Activated naive CD4-positive, alpha-beta T cell treated with anti-CD3 and anti-CD28 coated beads, Interleukin-2, amount 50 U/mL, for 72 hours (primary cell): ENCODE measurements at regions not wholly inside any gene's neighbourhood (a gene's known extent, or its start where the extent isn't known, plus 50 kb on each side); places are given as distances from the start of the nearest gene placed in this dataset.
"Not testable (repeated sequence)": the region's sequence is repeated elsewhere in the genome, so short reads cannot be mapped to it uniquely, and the experiment has no call there.

Experiments
- ATAC-seq, 2 donors: fragments of 150-1000 bp; cut with Tn5 transposase; 2 replicates each; pipeline ENCODE4 v1.10.0; 2021; ENCODE audit warnings: mild to moderate bottlenecking in 2 of 2, moderate library complexity in 2 of 2
- DNase-seq, 2 donors: peaks; one replicate each; pipeline ENCODE4 v3.0.0; 2021 to 2022; ENCODE audit warnings: low spot score in 2 of 2
- H3K27ac Mint-ChIP-seq, 2 donors: one replicate each; pipeline ENCODE4 v1.8.0; 2022; ENCODE audit warnings: mild to moderate bottlenecking in 2 of 2, mixed read lengths in 2 of 2
- H3K36me3 Mint-ChIP-seq, 2 donors: one replicate each; pipeline ENCODE4 v1.8.0; 2022; ENCODE audit warnings: mixed read lengths in 2 of 2
- H3K9me3 Mint-ChIP-seq, 2 donors: one replicate each; pipeline ENCODE4 v1.8.0; 2022; ENCODE audit warnings: mixed read lengths in 2 of 2

DNA sequence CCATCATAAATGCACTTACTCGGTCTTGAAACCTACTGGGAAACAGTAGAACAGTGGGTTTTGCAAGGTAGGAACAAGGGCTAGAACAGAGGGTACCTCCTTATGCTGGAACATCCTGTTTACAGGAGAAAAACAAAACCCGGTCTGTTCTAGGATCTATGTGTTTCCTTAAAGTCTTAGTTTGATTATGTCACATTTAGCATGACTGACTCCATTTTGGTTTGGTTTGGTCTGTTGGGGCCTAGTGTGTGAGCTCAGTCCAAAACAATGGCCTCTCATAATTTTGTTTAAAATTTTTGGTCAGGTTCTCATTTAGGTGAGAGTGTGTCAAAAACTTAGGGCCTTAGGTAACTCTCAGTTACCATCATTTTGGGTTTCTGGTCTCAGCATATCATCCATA is 96.3 kb upstream of the TRIM24 start:
- Mint-ChIP-seq H3K36me3 (no peaks in the 10 kb centered on the region), H3K9me3 (no peaks in the 10 kb centered on the region), H3K27ac (no peak overlapping the region)
- ATAC-seq: no peak
- DNase-seq: no peak

DNA sequence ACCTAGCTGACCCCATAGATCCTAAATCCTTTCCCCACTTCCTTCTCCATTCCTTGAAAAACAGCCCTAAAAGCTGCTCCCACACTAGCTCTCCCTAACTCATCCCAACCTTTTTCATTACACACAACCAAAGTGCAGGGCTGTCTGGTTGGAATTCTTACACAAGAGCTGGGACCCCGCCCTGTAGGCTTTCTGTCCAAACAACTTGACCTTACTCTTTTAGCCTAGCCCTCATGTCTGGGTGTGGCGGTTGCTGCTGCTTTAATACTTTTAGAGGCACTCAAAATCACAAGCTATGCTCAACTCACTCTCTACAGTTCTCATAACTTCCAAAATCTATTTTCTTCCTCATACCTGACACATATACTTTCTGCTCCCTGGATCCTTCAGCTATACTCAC is 93.9 kb upstream of the TRIM24 start:
- not testable (repeated sequence) for ATAC-seq, DNase-seq, H3K9me3 Mint-ChIP-seq, H3K36me3 Mint-ChIP-seq, H3K27ac Mint-ChIP-seq

DNA sequence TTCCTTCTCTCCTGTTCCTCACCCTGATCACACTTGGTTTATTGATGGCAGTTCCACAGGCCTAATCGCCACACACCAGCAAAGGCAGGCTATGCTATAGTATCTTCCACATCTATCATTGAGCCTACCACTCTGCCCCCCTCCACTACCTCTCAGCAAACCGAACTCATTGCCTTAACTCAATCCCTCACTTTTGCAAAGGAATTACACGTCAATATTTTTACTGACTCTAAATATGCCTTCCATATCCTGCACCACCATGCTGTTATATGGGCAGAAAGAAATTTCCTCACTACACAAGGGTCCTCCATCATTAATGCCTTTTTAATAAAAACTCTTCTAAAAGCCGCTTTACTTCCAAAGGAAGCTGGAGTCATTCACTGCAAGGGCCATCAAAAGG is 93.4 kb upstream of the TRIM24 start:
- peaks cover 8 to 11% of the 10 kb centered on the region in 2 donors for H3K9me3 Mint-ChIP-seq
- peaks cover 13 to 14% of the 10 kb centered on the region in 2 donors for H3K36me3 Mint-ChIP-seq
- DNase-seq, H3K27ac Mint-ChIP-seq, ATAC-seq: not testable (repeated sequence)

DNA sequence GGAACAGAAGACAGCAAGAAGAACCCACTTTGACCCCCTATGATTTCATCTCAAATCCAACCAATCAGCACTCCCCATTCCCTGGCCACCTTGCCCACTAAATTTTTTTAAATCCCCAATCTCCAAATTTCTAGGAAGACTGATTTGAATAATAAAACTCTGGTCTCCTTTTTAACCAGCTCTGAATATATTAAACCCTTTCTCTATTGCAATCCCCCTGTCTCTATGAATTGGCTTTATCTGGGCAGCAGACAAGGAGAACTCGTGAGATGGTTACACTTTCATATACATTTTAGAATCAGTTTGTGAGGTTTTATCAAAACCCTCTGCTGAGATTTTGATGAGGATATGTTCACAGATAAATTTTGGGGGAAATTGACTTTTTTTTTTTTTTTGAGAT is 90.3 kb upstream of the TRIM24 start:
- DNase-seq: no peak
- Mint-ChIP-seq H3K36me3 (peaks cover 13 to 15% of the 10 kb centered on the region in 2 donors), H3K9me3 (peaks cover 8 to 11% of the 10 kb centered on the region in 2 donors), H3K27ac (no peak overlapping the region)
- no peak for ATAC-seq

DNA sequence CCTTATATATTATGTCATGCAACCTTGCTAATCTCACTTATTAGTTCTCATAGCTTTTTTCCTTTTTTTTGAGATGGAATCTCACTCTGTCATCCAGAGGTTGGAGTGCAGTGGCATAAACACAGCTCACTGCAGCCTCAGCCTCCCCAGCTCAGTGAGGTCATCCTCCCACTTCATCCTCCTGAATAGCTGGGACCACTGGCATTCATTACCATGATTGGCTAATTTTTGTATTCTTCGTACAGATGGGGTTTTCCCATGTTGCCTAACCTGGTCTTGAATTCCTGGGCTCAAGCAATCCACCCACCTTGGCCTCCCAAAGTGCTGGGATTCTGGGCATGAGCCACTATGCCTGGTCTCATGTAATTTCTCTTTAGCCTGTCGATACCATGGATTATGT is 89.1 kb upstream of the TRIM24 start:
- DNase-seq: no peak
- ATAC-seq: no peak
- Mint-ChIP-seq H3K9me3 (peaks cover 8 to 11% of the 10 kb centered on the region in 2 donors), H3K27ac (no peak overlapping the region), H3K36me3 (peaks cover 13 to 15% of the 10 kb centered on the region in 2 donors)

DNA sequence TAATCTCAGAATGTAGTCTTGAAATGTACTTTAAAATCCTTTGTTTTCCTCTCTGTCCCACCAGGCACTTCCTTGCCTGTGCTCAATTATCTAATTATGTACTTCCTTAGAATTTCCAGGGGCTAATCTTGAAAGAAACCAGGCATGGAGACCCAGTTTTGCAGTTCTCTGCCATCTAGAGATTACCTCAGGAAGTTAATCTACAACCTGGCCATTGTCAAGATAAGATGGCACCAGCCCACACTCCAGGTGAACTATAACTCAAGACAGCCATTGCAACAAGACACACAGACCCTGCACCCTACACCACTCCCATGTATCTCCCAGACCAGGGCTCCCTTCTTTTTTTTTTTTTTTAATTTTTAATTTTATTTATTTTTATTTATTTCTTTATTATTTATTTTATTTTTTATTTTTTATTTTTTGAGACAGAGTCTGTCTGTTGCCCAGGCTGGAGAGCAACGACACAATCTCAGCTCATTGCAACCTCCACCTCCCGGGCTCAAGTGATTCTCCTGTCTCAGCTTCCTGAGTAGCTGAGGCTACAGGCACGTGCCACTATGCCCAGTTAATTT is 85.9 kb upstream of the TRIM24 start:
- no peak overlapping the region for H3K27ac Mint-ChIP-seq
- ATAC-seq (no peak), DNase-seq (no peak)
- H3K9me3 Mint-ChIP-seq: peaks cover 11 to 13% of the 10 kb centered on the region in 2 donors
- peaks cover 13 to 15% of the 10 kb centered on the region in 2 donors for H3K36me3 Mint-ChIP-seq

DNA sequence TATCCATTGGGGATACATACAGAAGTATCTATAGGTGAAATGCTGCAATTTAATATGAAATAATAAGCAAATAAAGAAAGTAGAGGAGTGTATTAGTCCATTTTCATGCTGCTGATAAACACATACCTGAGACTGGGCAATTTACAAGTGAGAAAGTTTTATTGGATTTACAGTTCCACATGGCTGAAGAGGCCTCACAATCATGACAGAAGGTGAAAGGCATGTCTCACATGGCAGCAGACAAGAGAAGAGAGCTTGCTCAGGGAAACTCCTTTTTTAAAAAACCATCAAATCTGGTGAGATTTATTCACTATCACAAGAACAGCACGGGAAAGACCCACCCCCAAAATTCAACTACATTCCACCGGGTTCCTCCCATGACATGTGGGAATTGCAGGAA is 82.8 kb upstream of the TRIM24 start:
- Mint-ChIP-seq H3K27ac (no peak overlapping the region), H3K36me3 (no peaks in the 10 kb centered on the region), H3K9me3 (peaks cover 0 to 5% of the 10 kb centered on the region in 2 donors)
- no peak for DNase-seq
- no peak for ATAC-seq

DNA sequence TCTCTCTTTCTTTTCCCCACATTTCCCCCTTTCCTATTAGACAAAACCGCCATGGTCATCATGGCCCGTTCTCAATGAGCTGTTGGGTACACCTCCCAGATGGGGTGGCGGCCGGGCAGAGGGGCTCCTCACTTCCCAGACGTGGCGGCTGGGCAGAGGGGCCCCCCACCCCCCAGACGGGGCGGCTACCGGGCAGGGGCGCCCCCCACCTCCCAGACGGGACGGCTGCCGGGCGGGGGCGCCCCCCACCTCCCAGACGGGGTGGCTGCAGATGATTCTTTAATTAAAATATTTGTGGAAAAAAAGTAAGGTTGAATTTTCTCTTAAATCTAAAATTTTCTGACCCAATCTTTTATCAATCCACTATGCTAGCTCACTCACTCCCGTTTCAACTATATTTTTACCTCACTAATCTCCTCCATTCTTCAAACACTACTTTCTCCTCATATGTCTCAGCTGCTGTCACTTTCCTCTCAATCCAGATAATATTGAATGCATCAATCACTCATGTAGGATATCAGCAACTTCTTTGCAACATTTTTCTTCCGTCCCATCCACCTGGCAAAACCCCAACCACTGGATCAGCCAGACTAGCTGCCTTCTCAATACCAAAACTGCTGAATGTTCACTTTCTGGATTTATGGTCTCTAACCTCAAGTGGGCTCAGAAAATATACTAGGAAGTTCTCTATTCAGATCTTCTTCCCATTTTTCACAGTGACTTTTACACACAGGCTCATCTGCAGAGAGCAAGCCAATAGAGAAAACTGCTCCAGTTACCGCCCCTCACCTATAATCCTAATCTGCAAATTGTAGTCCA is 81.1 kb upstream of the TRIM24 start:
- ATAC-seq: no peak
- Mint-ChIP-seq H3K9me3 (peaks cover 0 to 5% of the 10 kb centered on the region in 2 donors), H3K27ac (no peak overlapping the region), H3K36me3 (no peaks in the 10 kb centered on the region)
- no peak for DNase-seq

DNA sequence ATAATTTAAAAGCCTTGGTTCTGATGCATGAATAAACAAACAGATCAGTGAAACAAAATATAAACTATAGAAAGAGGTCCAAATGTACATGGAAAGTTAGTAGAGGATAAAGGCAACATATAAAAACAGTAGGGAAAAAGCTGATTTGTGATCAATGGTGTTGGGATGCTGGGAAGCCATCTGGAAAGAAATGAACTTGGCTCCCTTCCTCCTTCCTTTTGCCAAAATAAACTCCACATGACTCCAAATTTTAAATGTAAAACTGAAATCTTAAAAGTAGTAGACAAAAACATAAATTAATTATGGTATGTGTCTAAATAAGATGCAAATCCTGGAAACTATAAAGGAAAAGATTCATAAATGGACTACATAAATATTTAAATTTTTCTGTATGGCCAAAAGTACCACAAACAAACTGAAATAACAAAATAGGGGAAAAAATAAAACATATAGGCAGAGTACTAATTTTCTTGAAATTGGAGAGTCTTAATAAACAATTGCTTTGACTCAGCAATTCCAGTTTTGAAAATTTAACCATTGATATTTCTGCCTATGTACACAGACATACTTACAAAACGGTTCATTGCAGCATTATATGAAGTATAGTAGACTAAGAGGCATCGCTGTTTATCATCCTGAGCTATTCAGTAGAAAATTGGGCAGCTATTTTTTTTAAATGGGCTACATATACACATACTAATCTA is 77.0 kb upstream of the TRIM24 start:
- DNase-seq: no peak
- no peak for ATAC-seq
- H3K27ac Mint-ChIP-seq: peak overlapping the region in 1 of 2 donors; percentile 11
- H3K36me3 Mint-ChIP-seq: peaks cover 0 to 4% of the 10 kb centered on the region in 2 donors
- H3K9me3 Mint-ChIP-seq: peaks cover 0 to 5% of the 10 kb centered on the region in 2 donors

DNA sequence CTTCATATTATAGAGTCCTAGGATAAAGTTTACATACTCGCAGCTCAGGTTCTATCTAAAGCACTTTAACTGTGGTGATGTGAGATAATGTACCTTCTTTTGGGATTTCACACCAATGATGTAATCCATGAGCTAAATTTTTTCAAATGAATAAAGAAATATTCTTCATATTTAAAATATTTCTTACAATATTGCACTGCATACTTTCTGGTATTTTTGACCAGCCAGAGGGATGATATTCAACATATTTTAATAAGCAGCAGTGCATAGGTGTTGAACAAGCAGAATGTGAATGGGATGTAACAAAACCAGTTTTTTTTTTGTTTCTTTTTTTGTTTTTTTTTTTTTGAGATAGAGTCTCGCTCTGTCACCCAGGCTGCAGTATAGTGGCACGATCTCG is 73.2 kb upstream of the TRIM24 start:
- Mint-ChIP-seq H3K9me3 (no peaks in the 10 kb centered on the region), H3K27ac (no peak overlapping the region), H3K36me3 (peaks cover 0 to 5% of the 10 kb centered on the region in 2 donors)
- DNase-seq: no peak
- ATAC-seq: no peak

DNA sequence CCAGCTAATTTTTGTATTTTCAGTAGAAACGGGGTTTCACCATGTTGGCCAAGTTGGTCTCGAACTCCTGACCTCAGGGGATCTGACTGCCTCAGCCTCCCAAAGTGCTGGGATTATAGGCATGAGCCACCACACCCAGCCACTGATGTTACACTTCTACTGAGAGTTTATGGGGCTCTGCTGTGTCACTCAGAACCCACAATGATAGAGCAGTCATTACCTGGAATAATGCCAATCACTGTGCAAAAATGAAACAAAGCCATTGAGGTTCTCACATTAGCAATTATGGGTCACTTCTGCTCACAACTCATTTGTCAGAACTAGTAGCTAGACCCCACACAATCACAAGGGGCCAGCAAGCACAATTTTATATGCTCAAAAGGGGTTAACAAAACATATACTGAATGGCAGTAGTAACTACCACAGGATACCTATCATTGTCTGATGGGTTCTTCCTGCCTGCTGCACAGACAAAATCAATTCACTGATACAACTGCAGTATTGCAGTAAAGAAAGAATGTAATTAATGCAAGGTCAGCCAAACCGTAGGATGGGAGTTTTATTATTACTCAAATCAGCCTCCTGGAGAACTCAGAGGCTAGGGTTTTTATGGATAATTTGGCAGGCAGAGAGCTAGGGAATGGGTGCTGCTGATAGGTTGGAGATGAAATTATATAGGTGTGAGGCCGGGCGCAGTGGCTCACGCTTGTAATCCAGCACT is 72.1 kb upstream of the TRIM24 start:
- ATAC-seq (no peak), DNase-seq (no peak)
- no peaks in the 10 kb centered on the region for H3K9me3 Mint-ChIP-seq
- H3K27ac Mint-ChIP-seq: peak overlapping the region in 1 of 2 donors; percentile 44
- H3K36me3 Mint-ChIP-seq: peaks cover 0 to 5% of the 10 kb centered on the region in 2 donors

DNA sequence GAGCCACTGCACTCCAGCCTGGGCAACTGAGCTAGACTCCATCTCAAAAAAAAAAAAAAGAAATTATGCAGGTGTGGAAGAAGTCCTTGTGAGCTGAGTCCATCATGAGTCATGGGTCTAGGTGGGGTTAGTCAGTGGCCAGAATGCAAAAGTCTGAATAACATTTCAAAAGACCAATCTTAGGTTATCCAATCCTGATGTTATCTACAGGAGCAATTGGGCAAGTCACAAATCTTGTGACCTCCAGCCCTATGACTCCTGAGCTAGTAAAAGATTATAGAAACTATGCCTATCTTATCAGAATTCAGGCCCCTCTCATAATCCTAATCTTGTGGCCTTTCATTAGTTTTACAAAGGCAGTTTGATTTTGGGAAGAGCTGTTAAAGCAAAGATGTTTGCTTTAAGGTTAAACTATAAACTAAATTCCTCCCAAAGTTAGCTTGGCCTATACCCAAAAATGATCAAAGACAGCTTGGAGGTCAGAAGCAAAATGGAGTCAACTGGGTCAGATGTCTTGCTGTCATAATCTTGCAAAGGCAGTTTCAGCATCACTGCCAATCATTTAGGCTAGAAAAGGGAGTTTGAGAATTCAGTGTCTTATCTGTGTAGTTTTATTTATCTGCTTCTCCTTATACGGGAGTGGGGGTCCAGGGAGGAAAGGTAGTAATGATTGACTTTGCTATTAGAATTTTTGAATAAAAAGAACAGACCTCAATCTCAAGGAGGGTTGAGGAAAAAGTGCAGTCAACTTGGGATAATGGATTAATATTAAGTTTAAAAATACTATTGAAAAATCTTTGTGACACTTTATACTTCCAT is 71.2 kb upstream of the TRIM24 start:
- peak in 1 of 2 donors; percentile 43 for ATAC-seq

DNA sequence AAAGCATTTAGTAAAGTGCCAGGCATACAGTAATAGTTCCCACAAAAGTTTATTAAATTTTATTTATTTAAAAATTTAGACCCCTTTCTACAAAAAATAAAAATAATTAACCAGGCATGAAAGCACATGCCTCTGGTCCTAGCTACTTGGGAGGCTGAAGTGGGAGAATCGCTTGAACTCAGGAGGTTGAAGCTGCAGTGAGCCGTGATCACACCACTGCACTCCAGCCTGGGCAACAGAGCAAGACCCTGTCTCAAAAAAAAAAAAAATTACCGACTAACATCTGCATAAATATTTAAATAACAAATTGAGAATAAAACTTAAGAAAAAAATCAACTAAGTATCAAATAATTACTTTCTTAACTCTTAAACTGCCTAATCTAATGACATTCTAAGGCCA is 64.3 kb upstream of the TRIM24 start:
- H3K27ac Mint-ChIP-seq: no peak overlapping the region
- H3K36me3 Mint-ChIP-seq: no peaks in the 10 kb centered on the region
- ATAC-seq (no peak), DNase-seq (no peak)
- H3K9me3 Mint-ChIP-seq: no peaks in the 10 kb centered on the region

More for the DNA sequence above, 71.2 kb upstream of the TRIM24 start:
- H3K9me3 Mint-ChIP-seq: no peaks in the 10 kb centered on the region
- DNase-seq: no peak
- H3K36me3 Mint-ChIP-seq: peaks cover 0 to 5% of the 10 kb centered on the region in 2 donors
- H3K27ac Mint-ChIP-seq: no peak overlapping the region

DNA sequence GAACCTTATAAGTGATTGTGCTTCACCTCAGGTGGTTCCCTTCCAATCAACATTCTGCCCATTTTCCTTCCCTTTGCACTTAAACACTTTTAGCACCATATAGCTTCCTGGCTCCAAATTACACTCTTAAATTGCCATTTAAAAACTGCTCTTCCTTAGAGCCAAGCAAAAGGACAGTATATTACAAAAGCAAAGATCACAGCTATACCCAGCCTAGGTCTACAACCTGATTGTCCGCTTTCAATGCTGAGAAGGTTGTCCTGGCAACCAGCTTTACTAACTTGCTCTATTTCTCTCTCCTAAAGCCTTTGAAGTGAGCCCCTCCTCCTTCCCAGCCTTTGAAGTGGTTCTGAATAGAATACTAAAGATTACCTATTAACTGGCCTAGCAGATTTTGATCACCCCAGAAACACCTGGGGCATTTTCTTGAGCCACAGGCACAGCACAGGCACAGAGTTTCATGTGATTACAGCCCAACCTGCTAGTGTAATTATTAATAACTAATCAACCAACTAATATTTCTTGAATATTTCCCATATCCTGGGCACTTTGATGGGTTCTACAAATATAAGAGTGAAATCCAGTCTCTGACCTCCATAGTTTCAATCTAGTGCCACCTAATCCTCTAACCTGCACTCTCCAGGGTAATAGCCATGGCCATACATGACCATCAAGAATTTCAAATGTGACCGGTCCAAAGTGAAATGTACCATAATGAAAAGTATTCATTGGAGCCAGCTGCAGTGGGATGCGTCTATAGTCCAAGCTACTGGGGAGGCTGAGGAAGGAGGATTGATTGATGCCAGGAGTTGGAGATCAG is 63.6 kb upstream of the TRIM24 start:
- Mint-ChIP-seq H3K9me3 (no peaks in the 10 kb centered on the region), H3K27ac (no peak overlapping the region), H3K36me3 (no peaks in the 10 kb centered on the region)
- DNase-seq (no peak), ATAC-seq (no peak)

DNA sequence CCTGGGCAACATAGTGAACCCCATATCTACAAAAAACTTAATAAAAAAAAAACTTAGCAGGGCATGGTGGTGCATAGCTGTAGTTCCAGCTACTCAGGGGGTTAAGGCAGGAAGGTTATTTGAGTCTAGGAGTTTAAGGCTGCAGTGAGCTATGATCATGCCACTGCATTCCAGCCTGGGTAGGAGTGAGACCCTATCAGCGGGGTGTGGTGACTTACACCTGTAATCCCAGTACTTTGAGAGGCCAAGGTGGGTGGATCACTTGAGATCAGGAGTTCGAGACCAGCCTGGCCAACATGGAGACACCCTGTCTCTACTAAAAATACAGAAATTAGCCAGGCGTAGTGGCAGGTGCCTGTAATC is 63.0 kb upstream of the TRIM24 start:
- not testable (repeated sequence) for DNase-seq, H3K36me3 Mint-ChIP-seq, H3K9me3 Mint-ChIP-seq, ATAC-seq, H3K27ac Mint-ChIP-seq
